Motor neuron (in vitro differentiated cells): ENCODE measurements at regions not wholly inside any gene's neighbourhood (a gene's known extent, or its start where the extent isn't known, plus 50 kb on each side); places are given as distances from the start of the nearest gene placed in this dataset.

Experiments
- ATAC-seq, 8 experiments: fragments of 200-7000 bp; cut with Tn5 transposase; replicated peaks in 6 of 8; 2 replicates each; pipeline ENCODE4 v1.8.0; 2021; ENCODE audit warnings: mild to moderate bottlenecking in 8 of 8, moderate library complexity in 8 of 8
- H3K27ac ChIP-seq, 2 donors: fragments of 250-450 bp; sonication (Bioruptor Pico); 2 replicates each; pipeline ENCODE4 v1.9.0; 2021; ENCODE audit warnings: antibody characterized with exemption in 2 of 2, mild to moderate bottlenecking in 2 of 2, moderate library complexity in 1 of 2
- H3K4me1 ChIP-seq, 2 donors: fragments of 250-450 bp; sonication (Bioruptor Pico); replicated peaks in 1 of 2; 2 replicates each; pipeline ENCODE4 v1.6.1; 2021; ENCODE audit warnings: antibody characterized with exemption in 2 of 2, mild to moderate bottlenecking in 2 of 2, moderate library complexity in 1 of 2
- H3K4me3 ChIP-seq, 5 donors: fragments of 250-450 bp; sonication (Bioruptor Pico); 2 replicates each; pipeline ENCODE4 v1.9.0; 2021; ENCODE audit warnings: antibody characterized with exemption in 5 of 5, mild to moderate bottlenecking in 5 of 5, moderate library complexity in 4 of 5
- WGBS, 10 experiments: fragments of 450-650 bp; shearing (Covaris generic); methylation state at CpG; one replicate each; pipeline ENCODE4 v1.0.0; 2022; 5-methylcytosine and 5-hydroxymethylcytosine counted together
- in situ Hi-C, 9 experiments: fragments of 400-800 bp; cut with MboI; loops; one replicate each; pipeline ENCODE4 v1.15.0; 2021; ENCODE audit warnings: low sequenced_read_pairs in 9 of 9, low pct_unique_long_range_greater_than_20kb in 2 of 9; ENCODE audit not compliant: unreplicated experiment in 9 of 9

- no peak overlapping the region for H3K4me3 ChIP-seq
- H3K27ac ChIP-seq = peak overlapping the region in 1 of 2 donors; percentile 59
- in situ Hi-C loops = no loop called here
- 48 to 82% (median 62%) methylated on average over 1 to 4 of the region's 4 CpGs; no CpG with 5 or more reads in 5 of the 10 experiments for WGBS, 10 experiments
- ATAC-seq = peak in 5 of 8 experiments; percentile 63 to 96 (median 92)
- peaks cover 0 to 17% of the 10 kb centered on the region in 2 donors for H3K4me1 ChIP-seq
Observed at GRCh38 chr1:30600706-30601105, 122.7 kb downstream of the MATN1 start.

DNA sequence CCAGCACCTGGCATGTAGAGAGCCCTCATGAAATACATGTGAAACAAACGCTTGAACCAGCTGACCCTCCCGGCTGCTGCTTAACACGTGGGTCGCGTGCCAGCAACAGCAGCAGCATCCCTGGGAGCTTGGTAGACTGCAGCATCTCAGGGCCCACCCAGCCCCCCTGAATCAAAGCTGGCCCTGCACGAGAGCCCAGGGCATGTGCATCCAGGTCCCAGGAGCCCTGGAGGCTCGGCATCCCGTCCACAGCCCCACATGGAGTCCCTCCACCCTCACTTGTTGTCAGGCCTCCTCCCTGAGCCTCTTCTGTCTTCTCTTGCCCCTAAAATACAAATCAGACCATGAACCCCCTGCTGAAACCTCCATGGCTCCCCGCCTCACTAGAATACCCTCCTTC lies 123.1 kb downstream of the MATN1 start:
- 63 to 100% (median 80%) methylated on average over 1 to 8 of the region's 9 CpGs; no CpG with 5 or more reads in 3 of the 10 experiments for WGBS, 10 experiments
- Histone ChIP-seq H3K4me3 (no peak overlapping the region), H3K27ac (peak overlapping the region in 1 of 2 donors; percentile 59), H3K4me1 (peaks cover 0 to 17% of the 10 kb centered on the region in 2 donors)
- in situ Hi-C loops = no loop called here
- ATAC-seq = peak in 1 of 8 experiments; percentile 3

GRCh38 chr1:30599721-30600120 lies 123.7 kb downstream of the MATN1 start:
- WGBS, 10 experiments = 0 to 100% (median 96%) methylated on average over 1 to 5 of the region's 5 CpGs; no CpG with 5 or more reads in 6 of the 10 experiments
- Histone ChIP-seq H3K27ac (no peak overlapping the region), H3K4me1 (peaks cover 0 to 17% of the 10 kb centered on the region in 2 donors), H3K4me3 (no peak overlapping the region)
- ATAC-seq = no peak
- in situ Hi-C loops = no loop called here

DNA sequence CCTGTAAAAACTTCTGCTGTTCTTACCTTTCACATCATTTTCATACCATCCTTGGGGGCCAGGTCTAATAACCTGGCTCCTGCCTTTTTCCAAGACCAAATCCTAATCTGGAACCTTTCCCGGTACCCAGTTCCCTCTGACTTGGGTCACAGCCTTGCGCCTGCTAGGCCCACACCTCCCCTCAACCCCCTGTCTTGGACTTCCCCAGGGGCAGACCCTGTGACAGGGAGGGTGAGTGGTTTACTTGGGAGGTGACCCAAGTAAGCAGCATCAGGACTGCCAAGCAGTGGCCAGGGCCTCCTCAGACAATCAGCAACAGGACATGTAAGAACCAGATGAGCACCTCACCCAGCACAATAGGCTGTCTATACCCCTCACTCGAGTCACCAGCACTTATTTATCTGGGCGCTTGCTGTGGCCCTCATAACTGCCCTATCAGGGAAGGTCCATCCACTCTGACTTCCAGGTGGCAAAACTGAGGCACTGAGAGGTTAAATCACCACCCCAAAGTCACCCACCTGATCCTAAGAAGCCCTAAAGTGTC lies 124.7 kb downstream of the MATN1 start:
- Histone ChIP-seq H3K4me1 (peaks cover 0 to 17% of the 10 kb centered on the region in 2 donors), H3K4me3 (no peak overlapping the region), H3K27ac (no peak overlapping the region)
- in situ Hi-C loops = no loop called here
- ATAC-seq = no peak
- 0 to 100% (median 82%) methylated on average over 1 to 4 of the region's 4 CpGs; no CpG with 5 or more reads in 4 of the 10 experiments for WGBS, 10 experiments

- Histone ChIP-seq H3K27ac (no peak overlapping the region), H3K4me1 (peaks cover 0 to 17% of the 10 kb centered on the region in 2 donors), H3K4me3 (no peak overlapping the region)
- no peak for ATAC-seq
- 40 to 63% (median 60%) methylated on average over 1 to 4 of the region's 6 CpGs; no CpG with 5 or more reads in 7 of the 10 experiments for WGBS, 10 experiments
- in situ Hi-C loops = no loop called here
Observed at GRCh38 chr1:30597711-30598110, 125.7 kb downstream of the MATN1 start.

- Histone ChIP-seq H3K4me3 (no peak overlapping the region), H3K4me1 (peaks cover 0 to 17% of the 10 kb centered on the region in 2 donors), H3K27ac (no peak overlapping the region)
- WGBS, 10 experiments = 0 to 94% (median 54%) methylated on average over 1 to 6 of the region's 6 CpGs; no CpG with 5 or more reads in 2 of the 10 experiments
- in situ Hi-C loops = no loop called here
- ATAC-seq = no peak
Observed at GRCh38 chr1:30596891-30597290, 126.5 kb downstream of the MATN1 start.

GRCh38 chr1:30596470-30596869 lies 126.9 kb downstream of the MATN1 start:
- no peak for ATAC-seq
- in situ Hi-C loops = no loop called here
- Histone ChIP-seq H3K4me3 (no peak overlapping the region), H3K27ac (no peak overlapping the region), H3K4me1 (peaks cover 0 to 17% of the 10 kb centered on the region in 2 donors)
- WGBS, 10 experiments = 17 to 78% (median 43%) methylated on average over 1 of the region's 1 CpG; no CpG with 5 or more reads in 4 of the 10 experiments

- Histone ChIP-seq H3K4me3 (no peak overlapping the region), H3K27ac (no peak overlapping the region), H3K4me1 (no peaks in the 10 kb centered on the region)
- WGBS, 10 experiments = 23 to 75% (median 42%) methylated on average over 1 to 4 of the region's 5 CpGs; no CpG with 5 or more reads in 4 of the 10 experiments
- no peak for ATAC-seq
- in situ Hi-C loops = no loop called here
Observed at GRCh38 chr1:30589083-30589482, 134.3 kb downstream of the MATN1 start.

DNA sequence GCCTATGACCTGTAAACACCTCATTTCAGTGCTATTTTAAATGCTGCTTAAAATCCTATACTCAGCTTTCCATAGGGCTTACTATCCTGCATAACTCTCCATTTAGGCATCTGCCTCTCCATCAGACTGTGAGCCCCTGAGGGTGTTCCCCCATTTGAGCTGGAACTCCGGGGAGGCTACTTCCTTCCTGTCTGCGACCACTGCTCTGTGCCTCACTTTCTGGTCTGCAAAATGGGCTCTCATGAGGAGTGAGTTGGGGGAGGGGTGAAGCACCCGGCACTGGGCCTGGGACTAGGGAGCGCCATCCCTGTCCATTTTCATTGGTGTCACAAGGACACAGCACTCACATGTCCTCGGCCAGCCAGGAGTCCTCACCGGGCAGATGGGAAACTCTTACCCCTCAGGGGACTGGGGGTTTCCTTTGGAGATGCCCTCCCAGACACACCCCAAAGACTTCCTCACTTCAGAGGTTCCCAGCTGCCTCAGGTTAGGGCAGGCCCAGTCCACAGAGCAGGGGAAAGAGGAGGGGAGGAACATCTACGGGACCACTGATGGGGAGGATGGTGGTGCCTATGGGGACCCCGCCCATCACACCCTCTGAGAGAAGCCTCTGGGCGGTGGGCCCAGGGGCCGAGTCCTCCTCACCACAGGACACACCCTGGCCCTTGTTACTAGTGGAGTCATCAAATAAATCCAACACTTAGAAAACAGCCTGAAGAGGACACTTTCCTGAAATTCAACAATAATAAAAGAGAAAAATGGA lies 134.9 kb downstream of the MATN1 start:
- Histone ChIP-seq H3K4me3 (no peak overlapping the region), H3K4me1 (no peaks in the 10 kb centered on the region), H3K27ac (no peak overlapping the region)
- 21 to 100% (median 73%) methylated on average over 1 to 6 of the region's 10 CpGs; no CpG with 5 or more reads in 2 of the 10 experiments for WGBS, 10 experiments
- no peak for ATAC-seq
- in situ Hi-C loops = no loop called here

- in situ Hi-C loops = no loop called here
- 7 to 100% (median 64%) methylated on average over 1 to 7 of the region's 7 CpGs; no CpG with 5 or more reads in 3 of the 10 experiments for WGBS, 10 experiments
- Histone ChIP-seq H3K4me3 (no peak overlapping the region), H3K27ac (no peak overlapping the region), H3K4me1 (no peaks in the 10 kb centered on the region)
- no peak for ATAC-seq
Observed at GRCh38 chr1:30586671-30587070, 136.7 kb downstream of the MATN1 start.

DNA sequence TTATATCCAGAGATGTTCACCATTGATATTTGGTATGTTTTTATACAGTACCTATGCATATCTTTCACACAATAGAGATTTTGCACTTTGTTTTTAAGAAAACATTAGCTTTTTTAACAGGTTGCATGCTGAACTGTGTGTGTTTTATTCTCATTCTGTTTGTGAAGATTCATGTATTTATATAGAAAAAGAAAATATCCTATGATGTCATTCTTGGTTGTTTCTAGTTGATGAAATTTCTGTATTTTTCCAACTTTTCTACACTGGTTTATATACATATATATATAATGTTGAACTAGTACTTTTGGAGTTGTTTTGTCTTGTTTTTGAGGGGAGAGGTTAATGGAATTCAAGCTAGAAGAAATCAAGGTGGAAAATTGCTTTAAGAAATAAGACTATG lies 143.8 kb downstream of the MATN1 start:
- Histone ChIP-seq H3K27ac (no peak overlapping the region), H3K4me1 (no peaks in the 10 kb centered on the region), H3K4me3 (no peak overlapping the region)
- no peak for ATAC-seq
- in situ Hi-C loops = no loop called here

DNA sequence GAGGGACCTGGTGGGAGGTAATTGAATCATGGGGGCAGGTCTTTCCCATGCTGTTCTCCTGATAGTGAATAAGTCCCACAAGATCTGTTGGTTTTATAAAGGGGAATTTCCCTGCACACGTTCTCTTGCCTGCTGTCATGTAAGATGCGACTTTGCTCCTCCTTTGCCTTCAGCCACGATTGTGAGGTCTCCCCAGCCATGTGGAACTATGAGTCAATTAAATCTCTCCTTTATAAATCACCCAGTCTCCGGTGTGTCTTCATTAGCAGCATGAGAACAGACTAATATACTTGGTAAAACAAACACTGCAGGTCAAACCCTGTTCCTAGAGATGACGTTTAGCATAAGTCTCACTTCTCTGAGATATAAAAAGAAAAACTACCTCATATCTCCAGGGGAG lies 148.3 kb downstream of the MATN1 start:
- no peak for ATAC-seq
- Histone ChIP-seq H3K4me3 (no peak overlapping the region), H3K4me1 (no peaks in the 10 kb centered on the region), H3K27ac (no peak overlapping the region)
- in situ Hi-C loops = no loop called here
- 45 to 79% (median 62%) methylated on average over 1 to 5 of the region's 5 CpGs; no CpG with 5 or more reads in 3 of the 10 experiments for WGBS, 10 experiments

DNA sequence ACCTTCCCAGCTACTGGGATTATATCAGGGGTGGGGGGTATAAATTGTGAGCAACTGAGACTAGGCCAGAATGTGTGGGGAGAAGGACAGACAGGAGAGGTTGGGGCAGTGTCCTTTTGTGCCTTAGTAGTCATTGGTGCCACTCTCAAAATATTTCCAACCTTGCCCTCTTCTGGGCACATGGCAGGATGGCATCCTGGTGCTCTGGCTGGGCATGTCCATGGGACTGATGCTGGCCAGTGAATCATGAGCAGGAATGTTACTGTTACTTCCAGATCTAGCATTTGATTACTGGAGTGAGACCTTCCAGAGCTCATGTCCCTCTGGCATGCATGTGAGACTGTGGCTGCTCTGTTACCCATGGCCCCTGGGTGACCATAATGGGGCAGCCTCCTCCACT lies 151.2 kb downstream of the MATN1 start:
- Histone ChIP-seq H3K4me3 (no peak overlapping the region), H3K4me1 (no peaks in the 10 kb centered on the region), H3K27ac (no peak overlapping the region)
- ATAC-seq = peak in 1 of 8 experiments; percentile 41
- in situ Hi-C loops = no loop called here
